ENCODE measurements at regions not wholly inside any gene's neighbourhood (a gene's known extent, or its start where the extent isn't known, plus 50 kb on each side); places are given as distances from the start of the nearest gene placed in this dataset.

GRCh38 chr14:95776798-95777534 lies 63.0 kb upstream of the TCL1A start:
- TF ChIP-seq, protein P1, sequence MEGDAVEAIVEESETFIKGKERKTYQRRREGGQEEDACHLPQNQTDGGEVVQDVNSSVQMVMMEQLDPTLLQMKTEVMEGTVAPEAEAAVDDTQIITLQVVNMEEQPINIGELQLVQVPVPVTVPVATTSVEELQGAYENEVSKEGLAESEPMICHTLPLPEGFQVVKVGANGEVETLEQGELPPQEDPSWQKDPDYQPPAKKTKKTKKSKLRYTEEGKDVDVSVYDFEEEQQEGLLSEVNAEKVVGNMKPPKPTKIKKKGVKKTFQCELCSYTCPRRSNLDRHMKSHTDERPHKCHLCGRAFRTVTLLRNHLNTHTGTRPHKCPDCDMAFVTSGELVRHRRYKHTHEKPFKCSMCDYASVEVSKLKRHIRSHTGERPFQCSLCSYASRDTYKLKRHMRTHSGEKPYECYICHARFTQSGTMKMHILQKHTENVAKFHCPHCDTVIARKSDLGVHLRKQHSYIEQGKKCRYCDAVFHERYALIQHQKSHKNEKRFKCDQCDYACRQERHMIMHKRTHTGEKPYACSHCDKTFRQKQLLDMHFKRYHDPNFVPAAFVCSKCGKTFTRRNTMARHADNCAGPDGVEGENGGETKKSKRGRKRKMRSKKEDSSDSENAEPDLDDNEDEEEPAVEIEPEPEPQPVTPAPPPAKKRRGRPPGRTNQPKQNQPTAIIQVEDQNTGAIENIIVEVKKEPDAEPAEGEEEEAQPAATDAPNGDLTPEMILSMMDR (IDR thresholded peaks at IDR 0.05; ENCODE audit: low read depth, low read length, missing input control): no peak
- TF ChIP-seq RXRA (IDR thresholded peaks at IDR 0.05): no peak
- no peak for TF ChIP-seq GABPA (IDR thresholded peaks at IDR 0.05 in 1 of 2, conservative IDR thresholded peaks at IDR 0.05 in 1 of 2)

Data from liver (tissue), 3 donors.